ENCODE measurements at regions not wholly inside any gene's neighbourhood (a gene's known extent, or its start where the extent isn't known, plus 50 kb on each side); places are given as distances from the start of the nearest gene placed in this dataset.

- DNase-seq (ENCODE audit: low read depth): no peak
Measured at GRCh38 chr3:9301091-9301490, 51.6 kb upstream of the SRGAP3 start.

DNA sequence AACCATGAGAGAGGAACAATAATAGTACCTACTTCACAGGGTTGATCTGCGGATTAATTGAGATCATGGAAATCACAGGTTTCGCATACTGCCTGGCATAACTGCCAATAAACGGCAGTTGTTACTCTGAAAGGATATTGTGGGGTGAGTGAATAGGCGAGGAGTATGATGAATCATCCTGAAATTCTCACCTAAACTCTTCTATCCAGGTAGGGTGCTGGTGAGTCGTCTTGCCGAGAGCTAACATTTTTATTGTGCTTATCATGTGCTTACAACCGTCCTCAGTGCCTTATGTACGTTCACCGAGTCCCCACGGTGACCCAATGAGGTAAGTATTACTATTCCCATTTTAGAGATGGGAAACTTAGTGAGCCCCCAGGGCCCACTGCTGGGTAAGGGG, 52.4 kb upstream of the SRGAP3 start:
- DNase-seq (ENCODE audit: low read depth): no peak

- DNase-seq (ENCODE audit: low read depth): peak; percentile 77
Measured at GRCh38 chr3:9302425-9303181, 53.2 kb upstream of the SRGAP3 start.

DNA sequence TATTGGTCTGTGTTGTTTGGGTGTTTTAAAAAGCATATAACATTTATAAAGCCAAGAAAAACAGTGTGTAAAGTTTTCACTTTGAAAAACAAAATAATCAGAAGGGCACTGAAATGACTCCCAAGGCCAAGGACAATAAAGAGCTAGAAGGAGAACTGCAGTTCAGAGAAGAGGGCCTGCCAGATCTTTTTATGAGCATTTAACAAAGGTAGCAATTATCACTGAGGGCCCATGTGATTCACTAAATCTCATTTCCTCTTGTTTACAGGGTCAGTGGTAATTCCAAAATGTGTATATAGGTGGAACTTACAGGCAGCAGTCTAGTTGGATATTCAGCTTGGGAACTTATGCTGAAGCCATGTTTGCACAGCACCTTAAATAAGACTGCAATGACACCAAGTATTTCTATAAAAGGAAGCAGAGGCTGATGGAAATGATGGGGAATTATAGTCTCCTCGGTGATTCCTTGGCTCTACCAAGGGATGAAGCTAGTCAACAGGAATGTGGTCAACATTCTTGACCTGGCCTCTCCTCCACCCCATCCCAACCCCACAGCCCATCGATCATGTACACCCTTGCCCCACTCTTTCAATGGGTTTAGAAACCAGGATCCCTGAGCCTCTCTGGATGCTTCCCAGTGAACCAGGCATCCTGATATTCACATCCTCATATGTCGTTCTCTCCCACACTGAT, 54.4 kb upstream of the THUMPD3 start:
- no peak for DNase-seq (ENCODE audit: low read depth)

DNA sequence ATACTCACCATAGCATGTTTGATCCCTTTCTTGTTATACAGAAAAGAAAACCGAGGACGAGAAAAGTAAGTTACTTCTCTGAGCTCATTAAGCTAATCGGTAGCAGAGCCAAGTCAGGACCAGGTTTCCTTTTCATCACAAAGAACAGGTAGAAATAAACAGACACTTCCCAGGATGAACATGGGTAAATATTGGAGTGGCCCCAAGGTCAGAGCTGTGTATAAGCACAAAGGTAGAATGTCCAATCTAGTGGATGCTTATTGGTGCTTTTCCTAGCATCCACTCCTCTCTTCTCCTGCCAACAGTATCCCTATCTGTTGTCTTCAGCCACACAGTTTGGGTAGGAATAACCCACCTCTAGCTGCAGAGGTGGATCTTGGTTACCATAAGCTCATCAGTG, 52.8 kb upstream of the THUMPD3 start:
- DNase-seq (ENCODE audit: low read depth): no peak

GRCh38 chr3:9311228-9311627, 51.6 kb upstream of the THUMPD3 start:
- no peak for DNase-seq (ENCODE audit: low read depth)

All from myocyte (in vitro differentiated cells).